Tibial artery (tissue), 4 donors: ENCODE measurements at regions not wholly inside any gene's neighbourhood (a gene's known extent, or its start where the extent isn't known, plus 50 kb on each side); places are given as distances from the start of the nearest gene placed in this dataset.
"Not testable (repeated sequence)": the region's sequence is repeated elsewhere in the genome, so short reads cannot be mapped to it uniquely, and the experiment has no call there.

Source experiments
- DNase-seq, 2 donors: peaks; one replicate each; pipeline ENCODE4 v3.0.0-alpha.2; 2019
- H3K27ac ChIP-seq, 2 donors: fragments of 200-600 bp; sonication (generic) in 1 of 2; 1 replicate in 1 of 2; 2 replicates in 1 of 2; pipeline ENCODE4 v1.5.1; 2018 to 2019; ENCODE audit warnings: mild to moderate bottlenecking in 1 of 2
- H3K27me3 ChIP-seq, 2 donors: fragments of 200-600 bp; sonication (generic) in 1 of 2; one replicate each; pipeline versions ENCODE4 v1.5.1 to v1.6.0; 2016 to 2019
- H3K36me3 ChIP-seq, 3 donors: fragments of 200-600 bp; sonication (generic) in 2 of 3; one replicate each; pipeline ENCODE4 v1.5.1; 2016 to 2019; ENCODE audit warnings: mild to moderate bottlenecking in 2 of 3
- H3K4me1 ChIP-seq, 4 donors: fragments of 200-600 bp; sonication (generic) in 2 of 4; 1 replicate in 3 of 4; 2 replicates in 1 of 4; pipeline ENCODE4 v1.5.1; 2016 to 2019
- H3K4me3 ChIP-seq, 2 donors: fragments of 200-600 bp; sonication (generic) in 1 of 2; 1 replicate in 1 of 2; 2 replicates in 1 of 2; pipeline ENCODE4 v1.5.1; 2018 to 2019; ENCODE audit warnings: mild to moderate bottlenecking in 2 of 2
- H3K9me3 ChIP-seq, 3 donors: fragments of 200-600 bp; sonication (generic) in 1 of 3; one replicate each; pipeline ENCODE4 v1.5.1; 2016 to 2019
- CTCF ChIP-seq, 2 experiments: fragments of 200-600 bp in 1 of 2; fragments of 450-650 bp in 1 of 2; IDR thresholded peaks; one replicate each; pipeline ENCODE4 v1.5.1; 2017 to 2019; ENCODE audit warnings: antibody characterized with exemption in 2 of 2, mild to moderate bottlenecking in 1 of 2, moderate library complexity in 1 of 2
- intact Hi-C: fragments of 100-400 bp; cut with DNase I; formaldehyde crosslinking; loops from one replicate; pipeline ENCODE4 v1.15.0; 2023; ENCODE audit warnings: low total_unique reads

GRCh38 chr2:144643537-144644336 is 123.8 kb upstream of the ZEB2 start:
- no peak for TF ChIP-seq CTCF (IDR thresholded peaks at IDR 0.05)
- H3K4me1 ChIP-seq: peaks cover 0 to 8% (median 0%) of the 10 kb centered on the region in 4 donors
- intact Hi-C loops: no loop called here

GRCh38 chr2:144642856-144643255 is 122.9 kb upstream of the ZEB2 start:
- no peaks in the 10 kb centered on the region for H3K27me3 ChIP-seq
- intact Hi-C loops: no loop called here
- no peak for DNase-seq
- H3K27ac ChIP-seq: no peak overlapping the region
- TF ChIP-seq CTCF (IDR thresholded peaks at IDR 0.05): no peak
- H3K4me1 ChIP-seq: peaks cover 0 to 8% (median 0%) of the 10 kb centered on the region in 4 donors
- H3K36me3 ChIP-seq: no peaks in the 10 kb centered on the region
- H3K9me3 ChIP-seq: no peaks in the 10 kb centered on the region
- no peak overlapping the region for H3K4me3 ChIP-seq

More at GRCh38 chr2:144643537-144644336, 123.8 kb upstream of the ZEB2 start:
- no peak overlapping the region for H3K27ac ChIP-seq
- no peak overlapping the region for H3K4me3 ChIP-seq
- H3K27me3 ChIP-seq: no peaks in the 10 kb centered on the region
- no peaks in the 10 kb centered on the region for H3K9me3 ChIP-seq
- DNase-seq: no peak
- H3K36me3 ChIP-seq: no peaks in the 10 kb centered on the region

- intact Hi-C loops: no loop called here
- TF ChIP-seq CTCF (IDR thresholded peaks at IDR 0.05): no peak
- Histone ChIP-seq H3K9me3 (no peaks in the 10 kb centered on the region), H3K4me3 (no peak overlapping the region), H3K27ac (no peak overlapping the region), H3K36me3 (no peaks in the 10 kb centered on the region), H3K27me3 (no peaks in the 10 kb centered on the region), H3K4me1 (peaks cover 0 to 8% (median 0%) of the 10 kb centered on the region in 4 donors)
- DNase-seq: no peak
Measured at GRCh38 chr2:144642131-144642530, 122.2 kb upstream of the ZEB2 start.

GRCh38 chr2:144638250-144638649 is 118.3 kb upstream of the ZEB2 start:
- intact Hi-C loops, H3K27me3 ChIP-seq, H3K4me1 ChIP-seq, H3K9me3 ChIP-seq, H3K36me3 ChIP-seq, H3K4me3 ChIP-seq, H3K27ac ChIP-seq, DNase-seq: not testable (repeated sequence)

GRCh38 chr2:144636860-144637259 is 116.9 kb upstream of the ZEB2 start:
- H3K36me3 ChIP-seq, H3K27me3 ChIP-seq, H3K27ac ChIP-seq, H3K4me1 ChIP-seq, DNase-seq, H3K4me3 ChIP-seq, H3K9me3 ChIP-seq, intact Hi-C loops: not testable (repeated sequence)

GRCh38 chr2:144632809-144633208 is 112.9 kb upstream of the ZEB2 start:
- no peak overlapping the region for H3K4me3 ChIP-seq
- TF ChIP-seq CTCF (IDR thresholded peaks at IDR 0.05): no peak
- no peaks in the 10 kb centered on the region for H3K36me3 ChIP-seq
- no peaks in the 10 kb centered on the region for H3K27me3 ChIP-seq
- no peak for DNase-seq
- intact Hi-C loops: no loop called here
- no peaks in the 10 kb centered on the region for H3K4me1 ChIP-seq
- no peak overlapping the region for H3K27ac ChIP-seq
- no peaks in the 10 kb centered on the region for H3K9me3 ChIP-seq
